Left renal pelvis (tissue), 4 donors: ENCODE measurements at regions not wholly inside any gene's neighbourhood (a gene's known extent, or its start where the extent isn't known, plus 50 kb on each side); places are given as distances from the start of the nearest gene placed in this dataset.

ENCODE experiments used
- DNase-seq, 4 donors: peaks; one replicate each; pipeline ENCODE4 v3.0.0-alpha.2; 2013; ENCODE audit warnings: low read depth in 4 of 4, low spot score in 3 of 4

DNA sequence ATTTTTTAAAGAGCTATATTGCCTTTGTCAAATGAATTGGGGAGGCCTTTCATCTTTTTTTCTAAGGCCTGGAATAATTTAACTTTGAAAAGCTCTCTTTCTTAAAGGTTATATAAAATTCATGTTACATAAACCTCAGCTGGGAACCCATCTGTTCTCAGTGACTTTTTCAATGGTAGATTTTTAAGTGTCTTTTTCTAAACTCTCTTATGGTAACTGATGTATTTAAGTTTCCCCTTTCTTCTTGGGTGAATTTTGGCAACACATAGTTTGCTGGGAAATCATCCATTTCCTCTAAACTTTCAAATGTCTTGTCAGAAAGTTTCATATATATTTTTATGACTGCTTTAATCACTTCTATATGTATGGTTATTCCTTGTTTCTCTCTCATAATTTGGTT lies 362.2 kb upstream of the KLF6 start:
- no peak for DNase-seq

DNA sequence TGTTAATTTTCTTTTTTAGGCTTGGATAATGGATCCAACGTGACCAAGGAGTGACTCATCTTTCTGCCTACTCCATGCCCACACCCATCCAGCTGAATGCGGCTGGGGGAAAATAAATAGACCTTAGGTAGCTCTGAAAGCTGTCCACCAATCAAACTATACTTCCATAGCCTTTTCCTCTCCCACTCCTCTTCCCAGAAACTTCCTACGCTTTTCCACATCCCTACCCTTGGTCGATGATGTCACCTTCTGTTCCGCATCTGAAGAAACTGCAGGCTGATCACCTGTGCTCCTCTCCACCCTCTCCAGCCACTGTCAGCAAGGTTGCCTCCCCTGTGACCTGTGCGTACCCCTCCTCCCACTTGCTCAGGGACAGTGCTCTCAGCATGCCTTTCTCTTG lies 359.8 kb upstream of the KLF6 start:
- no peak for DNase-seq

DNA sequence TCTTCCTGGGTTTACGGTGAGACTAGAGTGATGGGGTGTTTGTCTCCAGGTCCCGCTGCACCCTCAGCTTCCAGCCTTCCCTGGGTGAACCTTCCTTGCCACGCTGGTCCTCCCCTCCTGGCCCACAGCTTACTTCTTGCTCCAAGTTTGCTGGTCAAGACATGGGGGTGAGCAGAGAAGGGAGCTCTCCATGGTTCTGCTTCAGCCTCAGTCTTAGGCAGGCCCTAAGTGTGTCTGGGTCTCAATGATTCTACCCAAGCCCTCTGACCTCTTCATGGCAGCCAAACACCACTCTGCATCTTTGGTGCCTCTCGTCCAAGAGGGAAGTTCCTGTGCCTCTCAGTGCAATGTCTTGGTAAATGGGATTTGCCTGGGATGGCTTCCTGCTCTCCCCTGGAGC lies 356.5 kb upstream of the KLF6 start:
- no peak for DNase-seq

DNA sequence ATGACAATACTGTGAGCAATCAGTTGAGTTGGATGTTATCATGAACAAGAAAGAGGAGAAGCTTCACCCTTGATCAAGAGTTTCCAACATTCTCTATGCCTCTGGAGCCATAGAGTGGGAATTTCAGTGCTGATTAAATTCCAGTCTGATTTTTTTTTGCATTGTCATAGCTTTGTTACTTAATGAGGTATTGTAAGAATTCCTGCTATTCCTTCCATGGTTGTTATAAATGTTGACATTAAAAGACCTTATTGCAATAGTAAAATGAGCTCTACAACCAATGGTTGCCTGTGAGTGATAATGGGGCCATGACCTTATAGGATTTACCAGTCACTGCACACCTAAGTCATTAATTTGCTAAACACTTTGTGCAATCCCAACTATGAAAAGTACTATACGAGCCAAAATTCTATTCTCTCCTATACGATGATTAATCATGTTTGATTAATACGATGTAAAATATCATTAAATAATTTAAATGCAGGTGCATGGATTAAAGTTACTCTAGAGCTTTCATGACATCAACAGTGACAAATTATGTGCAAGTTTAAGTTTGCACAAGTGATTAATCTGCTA lies 353.2 kb upstream of the KLF6 start:
- no peak for DNase-seq

DNA sequence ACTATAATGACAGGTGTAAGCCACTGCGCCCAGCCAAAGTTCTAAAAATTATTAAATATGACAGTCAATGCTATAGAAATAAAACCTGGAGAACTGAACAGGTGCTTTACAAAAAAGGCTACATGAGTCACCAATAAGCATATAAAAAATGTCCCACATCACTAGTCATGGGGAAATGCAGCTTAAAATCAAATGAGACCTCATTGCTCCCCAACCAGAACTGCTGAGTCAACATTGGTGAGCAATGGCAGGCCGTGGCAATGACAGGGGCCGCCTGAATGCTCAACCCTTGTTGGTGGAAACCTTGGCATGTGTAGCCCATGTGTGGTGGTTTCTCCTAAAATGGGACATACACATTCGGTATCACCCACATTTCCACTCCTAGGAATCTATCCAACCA lies 352.3 kb upstream of the KLF6 start:
- DNase-seq, result no peak

DNA sequence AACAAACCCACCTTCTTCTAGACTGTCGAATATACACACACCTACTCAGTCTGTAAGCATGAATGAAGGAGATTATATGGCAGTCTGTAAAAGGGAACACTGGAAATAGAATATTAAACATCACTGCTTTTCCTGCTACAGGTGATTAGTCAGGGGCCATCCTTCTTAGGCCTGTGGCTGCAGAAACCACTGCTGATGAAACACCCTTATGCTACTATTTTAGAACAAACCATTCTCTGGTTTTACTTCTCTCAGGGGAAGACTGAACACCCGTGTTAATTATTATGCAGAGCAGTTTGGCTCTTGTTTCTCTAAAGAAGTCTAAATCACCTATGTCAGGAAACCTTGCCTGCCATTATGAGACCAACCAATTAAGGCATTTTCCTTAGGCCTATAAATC lies 351.1 kb upstream of the KLF6 start:
- no peak for DNase-seq

DNA sequence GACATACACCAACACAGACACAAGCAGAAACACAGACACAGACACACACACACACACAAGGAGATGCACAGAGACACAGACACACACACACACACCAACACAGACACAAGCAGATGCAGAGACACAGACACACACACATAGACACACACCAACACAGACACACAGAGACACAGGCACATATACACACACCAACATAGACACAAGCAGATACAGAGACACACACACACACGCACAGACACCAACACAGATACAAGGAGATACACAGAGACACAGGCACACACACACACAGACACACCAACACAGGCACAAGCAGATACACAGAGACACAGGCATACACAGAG lies 347.2 kb upstream of the KLF6 start:
- no peak for DNase-seq

DNA sequence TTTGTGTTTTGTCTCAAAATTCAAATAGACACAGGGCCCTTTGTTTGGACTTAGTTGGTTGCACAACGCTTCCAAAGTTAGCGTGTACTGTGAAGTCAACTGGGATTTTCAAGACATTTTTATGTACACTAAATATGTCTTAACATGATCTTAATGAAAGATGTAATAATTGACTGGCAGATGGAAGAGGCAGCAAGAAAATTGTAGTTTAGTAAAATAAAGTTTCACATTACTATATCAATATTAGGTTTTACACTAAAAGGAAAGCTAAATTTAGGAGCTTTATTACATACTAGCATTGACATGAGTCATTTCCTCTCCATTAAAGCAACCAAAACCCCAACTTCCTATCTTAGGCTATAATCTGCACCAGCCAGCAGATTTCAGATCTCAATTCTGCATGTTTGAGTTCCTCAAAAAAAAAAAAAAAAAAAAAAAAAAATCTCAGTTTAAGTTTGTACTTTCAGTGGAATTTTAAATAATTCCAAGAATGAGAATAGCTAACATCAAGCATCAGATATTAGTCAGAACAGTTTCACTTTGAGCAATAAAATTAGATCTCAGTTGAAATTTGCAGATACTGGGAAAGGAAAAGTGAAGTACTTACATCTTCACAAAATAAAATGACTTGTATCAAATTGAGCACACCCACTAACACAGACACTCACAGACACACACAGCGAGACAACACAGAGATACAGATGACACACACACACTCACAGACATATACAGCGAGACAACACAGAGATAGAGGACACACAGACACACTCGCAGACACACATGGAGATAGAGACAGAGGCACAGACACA lies 346.6 kb upstream of the KLF6 start:
- no peak for DNase-seq

DNA sequence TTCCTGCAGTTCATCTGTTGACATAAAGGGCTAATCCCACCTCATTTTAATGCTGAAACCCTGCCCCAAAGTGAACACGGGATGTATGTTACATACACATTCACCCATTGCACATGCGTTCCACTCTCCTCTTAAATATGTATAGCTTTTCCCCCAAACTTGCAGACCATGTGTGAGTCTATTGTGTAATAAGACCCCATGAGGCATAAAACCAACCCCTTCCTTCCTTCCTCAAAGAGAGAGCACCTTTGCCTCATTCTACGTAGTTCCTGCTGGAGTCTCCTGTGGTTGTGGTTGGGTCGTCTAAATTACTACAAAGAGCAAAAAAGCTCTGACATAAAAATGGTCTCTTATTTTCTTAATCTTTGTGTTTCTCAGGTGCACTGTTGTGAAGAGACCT lies 345.7 kb upstream of the KLF6 start:
- no peak for DNase-seq

DNA sequence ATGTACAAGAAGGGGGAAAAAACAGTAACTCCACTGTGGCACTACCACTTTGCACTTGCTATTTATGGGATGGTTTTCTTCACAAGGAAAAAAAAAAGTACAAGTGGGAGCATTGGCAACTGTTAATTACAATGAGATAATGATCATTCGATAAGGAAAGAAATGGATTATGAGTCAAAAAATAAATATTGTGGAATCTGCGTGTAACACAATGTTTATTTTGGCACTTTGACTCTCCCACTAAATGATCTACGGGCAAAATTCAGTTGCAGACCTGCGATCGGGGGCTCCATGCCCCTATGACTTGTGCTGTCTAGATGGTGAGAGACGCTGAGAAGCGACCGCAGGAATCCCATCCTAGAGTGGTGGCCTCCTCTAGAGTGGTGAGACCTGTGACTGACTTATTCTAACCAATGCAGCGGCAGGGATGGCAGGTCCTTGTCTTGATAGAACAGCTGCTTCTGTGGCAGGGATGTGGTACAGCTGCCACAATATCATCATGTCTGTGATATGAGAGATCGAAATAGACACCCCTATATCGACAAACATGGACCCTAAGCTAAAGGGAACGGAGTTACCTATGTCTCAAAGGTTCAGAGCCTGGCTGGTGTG lies 345.0 kb upstream of the KLF6 start:
- DNase-seq, result no peak

DNA sequence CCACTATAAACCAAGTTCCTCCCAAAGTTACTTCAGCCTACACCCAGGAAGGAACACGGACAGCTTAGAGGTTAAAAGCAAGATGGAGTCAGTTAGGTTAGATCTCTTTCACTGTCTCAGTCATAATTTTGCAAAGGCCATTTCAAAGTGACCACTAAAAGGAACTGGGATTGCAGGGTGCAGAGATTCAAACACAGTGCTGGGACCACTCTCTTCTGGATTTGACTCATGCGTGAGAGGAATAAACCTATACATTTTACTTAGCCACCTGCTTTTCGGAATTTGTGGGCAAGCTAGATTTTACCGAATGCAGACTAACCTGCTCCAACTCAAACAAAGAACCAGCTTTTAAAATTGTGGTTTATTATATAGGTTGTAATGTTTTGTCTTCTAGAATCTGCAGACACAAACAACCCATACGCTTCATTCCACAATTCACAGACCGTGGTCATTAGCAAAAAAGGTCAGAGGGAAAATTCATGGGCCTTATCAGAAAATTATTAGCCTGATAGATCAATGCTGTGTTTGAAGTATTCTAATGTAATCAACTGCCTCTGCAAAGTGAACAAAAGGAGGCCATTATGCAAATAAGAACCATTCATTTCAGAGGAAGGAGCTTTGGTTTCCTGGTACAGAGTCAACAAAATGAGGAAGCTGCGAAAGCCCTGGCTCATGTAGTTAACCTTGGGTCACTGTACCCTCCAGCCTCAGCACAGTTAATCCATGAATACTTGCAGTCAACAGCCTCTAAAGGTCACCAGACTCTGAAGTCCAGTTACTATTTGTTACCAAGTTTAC lies 342.7 kb upstream of the KLF6 start:
- no peak for DNase-seq

DNA sequence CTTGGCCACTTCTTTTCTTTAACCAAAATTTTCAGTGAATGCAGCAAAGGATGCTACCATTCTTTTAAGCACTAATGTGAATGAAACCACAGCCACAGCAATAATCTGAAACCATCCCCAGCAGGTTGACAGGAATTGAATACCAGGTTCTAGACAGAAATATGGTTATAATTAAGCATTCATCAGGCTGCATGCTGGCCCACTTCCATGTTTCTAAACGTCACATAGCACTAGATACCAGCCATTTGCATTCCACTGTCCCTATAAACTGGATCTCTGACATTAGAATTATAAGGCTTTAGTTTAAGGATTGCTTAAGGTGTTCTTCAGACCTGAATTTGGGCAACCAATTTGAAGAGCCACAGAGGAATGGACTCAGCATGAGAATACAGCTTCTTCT lies 340.8 kb upstream of the KLF6 start:
- DNase-seq, result no peak

DNA sequence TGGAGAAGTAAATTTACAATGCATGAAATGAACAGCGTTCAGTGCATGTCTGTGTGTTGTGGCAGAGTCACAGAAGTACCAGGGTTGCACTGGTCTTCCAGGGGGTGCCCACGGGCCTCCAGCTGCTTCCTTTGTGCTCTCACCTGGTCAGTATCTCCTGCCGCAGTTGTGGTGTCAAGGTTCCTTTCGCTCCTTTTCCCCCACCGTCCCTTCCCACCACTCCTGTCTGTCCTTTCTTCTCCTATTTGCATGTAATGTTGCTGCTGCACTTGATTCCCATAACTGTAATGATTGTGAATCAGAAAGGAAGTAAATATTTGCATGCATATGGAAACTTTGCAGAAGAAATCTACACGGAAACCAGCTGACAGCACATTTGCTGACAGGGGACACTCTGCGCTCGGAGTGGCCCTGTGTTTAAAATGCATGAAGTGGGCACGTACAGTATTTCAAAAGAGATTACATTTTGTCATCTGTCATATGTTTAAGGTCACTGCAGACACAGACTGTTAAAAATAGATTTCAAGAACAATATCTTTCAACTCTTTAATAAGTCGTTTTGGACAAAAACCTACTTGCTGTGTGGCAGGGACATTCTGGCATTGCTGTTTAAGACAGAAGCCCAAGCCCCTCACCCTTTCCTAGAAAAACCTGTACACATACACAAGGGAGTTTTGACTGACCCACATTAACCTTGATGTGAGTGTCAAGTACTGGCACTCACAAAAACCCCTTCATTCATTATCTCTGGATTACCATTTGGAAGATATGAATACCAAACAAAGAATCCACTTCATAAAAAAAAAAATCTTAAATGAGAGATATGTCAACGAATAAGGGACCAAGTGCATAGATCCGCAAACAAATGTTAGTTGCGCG lies 336.7 kb upstream of the KLF6 start:
- no peak for DNase-seq

DNA sequence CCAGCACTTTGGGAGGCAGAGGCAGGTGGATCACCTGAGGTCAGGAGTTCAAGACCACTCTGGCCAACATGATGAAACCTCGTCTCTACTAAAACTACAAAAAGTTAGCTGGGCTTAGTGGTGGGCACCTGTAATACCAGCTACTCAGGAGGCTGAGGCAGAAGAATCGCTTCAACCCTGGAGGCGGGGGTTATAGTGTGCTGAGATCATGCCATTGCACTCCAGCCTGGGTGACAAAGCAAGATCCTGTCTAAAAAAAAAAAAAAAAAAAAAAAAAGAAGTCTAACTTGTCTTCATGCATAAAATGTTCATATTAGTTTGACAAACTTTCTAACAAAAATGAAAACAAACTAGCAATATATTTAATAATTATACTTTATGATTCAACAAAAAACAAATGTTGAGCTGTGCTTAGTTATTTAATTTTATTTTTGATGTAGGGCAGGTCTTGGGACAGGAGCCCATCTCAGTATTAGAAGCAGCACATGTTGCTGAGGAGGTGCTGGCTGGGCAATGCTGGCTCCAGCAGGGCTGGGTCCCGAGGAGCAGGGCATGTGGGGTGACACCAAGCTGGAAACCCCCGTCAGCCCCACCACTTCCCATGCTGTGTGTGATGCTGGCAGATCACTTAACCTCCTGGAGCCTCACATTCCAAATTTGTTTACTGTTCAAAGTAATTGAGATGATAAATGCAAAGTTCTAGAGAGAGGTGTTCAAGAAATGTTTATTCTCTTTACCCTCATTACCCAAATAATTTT lies 335.3 kb upstream of the KLF6 start:
- DNase-seq, result no peak

DNA sequence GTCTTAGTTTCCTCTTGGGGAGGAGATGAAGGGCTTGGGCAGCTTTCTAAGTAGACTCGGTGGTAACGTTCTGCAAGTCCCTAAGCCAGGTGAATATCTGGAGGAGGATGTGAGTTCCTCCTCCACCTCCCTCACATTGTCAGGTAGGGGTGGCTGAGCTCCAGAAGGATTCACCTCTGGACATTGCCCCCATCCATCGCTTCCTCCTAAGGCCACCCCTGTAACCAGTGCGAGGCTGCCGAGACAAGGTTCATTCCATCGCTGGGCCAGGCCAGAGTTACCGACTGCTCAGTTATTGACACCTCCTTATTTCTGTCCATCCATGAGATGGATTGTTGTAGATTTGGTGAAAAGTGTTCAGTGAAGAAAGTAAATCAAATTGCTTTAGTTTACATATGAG lies 334.1 kb upstream of the KLF6 start:
- no peak for DNase-seq

DNA sequence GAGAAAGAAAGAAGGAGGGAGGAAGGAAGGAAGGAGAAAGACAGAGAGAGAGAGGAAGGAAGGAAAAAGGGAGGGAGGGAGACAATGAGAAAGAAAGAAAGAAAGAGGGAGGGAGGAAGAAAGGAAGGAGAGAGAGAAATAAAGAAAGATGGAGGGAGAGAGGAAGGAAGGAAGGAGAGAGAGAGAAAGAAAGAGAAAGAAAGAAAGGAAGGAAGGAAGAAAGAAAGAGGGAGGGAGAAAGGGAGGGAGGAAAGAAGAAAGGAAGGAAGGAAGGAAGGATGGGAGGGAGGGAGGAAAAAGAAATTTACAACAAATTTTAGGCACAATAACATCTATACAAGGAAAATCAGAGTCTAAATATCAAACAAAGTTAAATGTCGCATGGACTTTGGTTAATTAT lies 332.6 kb upstream of the KLF6 start:
- no peak for DNase-seq

DNA sequence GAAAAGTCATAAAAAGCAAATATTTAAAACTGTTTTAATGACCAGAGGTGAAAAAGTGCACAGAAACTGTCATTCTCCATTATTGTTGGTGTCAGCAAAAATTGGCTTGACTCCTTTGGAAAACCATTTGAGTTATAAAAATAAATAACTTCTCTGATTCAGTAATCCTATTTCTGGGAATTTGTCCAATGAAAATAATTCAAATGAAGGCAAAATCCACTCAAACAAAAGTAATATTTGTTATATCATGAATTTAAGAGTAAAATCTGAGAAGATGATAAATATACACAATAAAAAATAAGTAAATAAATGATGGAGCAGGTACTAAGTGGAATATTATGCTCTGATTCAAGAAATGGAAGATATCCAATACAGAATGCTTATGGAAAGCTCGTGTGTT lies 326.6 kb upstream of the KLF6 start:
- peak in 1 of 4 donors; percentile 14 for DNase-seq

DNA sequence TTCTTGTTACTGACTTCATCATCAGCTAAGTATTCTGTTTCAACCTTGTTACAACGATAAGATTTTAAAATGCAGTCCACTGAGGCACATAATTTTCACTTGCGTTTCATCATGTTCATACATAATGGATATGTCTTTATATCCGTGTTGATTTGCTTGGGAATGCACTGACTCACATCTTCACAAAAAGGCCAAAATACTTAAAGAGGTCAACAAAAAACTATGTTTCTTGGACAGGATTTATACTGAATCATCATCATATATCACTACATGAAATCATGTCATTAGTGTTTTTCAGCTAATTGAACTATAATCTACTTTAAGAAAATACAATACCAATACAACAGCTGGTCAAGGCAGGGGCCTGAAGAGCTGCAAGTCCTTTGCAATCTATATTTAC lies 324.5 kb upstream of the KLF6 start:
- no peak for DNase-seq

DNA sequence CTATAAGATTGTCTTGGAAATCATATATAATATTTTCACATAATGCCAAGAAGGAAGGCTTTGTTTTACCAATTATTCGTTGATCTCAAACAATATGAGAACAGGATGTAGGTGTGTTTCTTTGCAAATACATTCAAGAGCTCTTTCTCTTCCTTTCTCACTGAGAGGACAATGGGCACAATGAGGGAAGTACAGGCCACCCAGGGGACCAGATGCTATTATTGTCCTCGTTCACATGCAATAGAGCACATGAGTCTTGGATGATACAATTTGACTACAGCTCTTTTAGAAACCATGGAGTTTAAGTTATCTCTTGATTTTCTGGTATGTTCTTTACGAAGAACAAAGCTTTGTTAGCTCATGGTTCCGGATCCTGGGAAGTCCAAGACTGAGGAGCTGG lies 323.7 kb upstream of the KLF6 start:
- DNase-seq, result no peak

DNA sequence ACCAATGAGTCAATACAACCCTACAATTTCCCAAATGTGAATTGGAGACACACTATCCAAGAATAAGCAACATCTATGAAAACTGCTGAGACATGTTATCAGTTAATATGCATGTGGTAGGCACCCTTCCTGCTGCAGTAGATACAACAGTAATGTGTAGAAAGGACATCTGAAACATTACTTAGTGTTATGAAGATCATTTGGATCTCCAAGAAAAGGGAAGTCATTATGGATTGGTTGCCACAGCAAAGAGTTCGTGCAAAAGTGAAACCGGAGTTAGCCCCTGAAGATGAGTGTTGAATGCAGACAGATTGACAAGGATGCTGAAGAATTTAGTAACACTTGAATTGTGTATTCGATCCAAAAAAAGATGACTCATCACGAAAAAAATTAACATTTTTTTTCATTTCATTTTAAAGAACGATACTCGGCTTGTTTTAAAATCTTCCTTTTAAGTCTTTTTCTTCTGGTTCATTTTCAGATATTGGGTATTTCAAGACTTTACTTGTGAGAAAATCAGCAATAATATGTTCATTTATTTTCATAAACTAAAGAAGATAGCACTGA lies 322.4 kb upstream of the KLF6 start:
- DNase-seq, result no peak
